GM18867 (cell line): ENCODE measurements at regions not wholly inside any gene's neighbourhood (a gene's known extent, or its start where the extent isn't known, plus 50 kb on each side); places are given as distances from the start of the nearest gene placed in this dataset.

Source experiments
- ATAC-seq: cut with Tn5 transposase; IDR thresholded peaks from one replicate; pipeline ENCODE4 v1.9.1; 2021; ENCODE audit warnings: mild to moderate bottlenecking, moderate library complexity; ENCODE audit not compliant: unreplicated experiment

- no peak for ATAC-seq
Observed at GRCh38 chr3:3280396-3280795, 100.9 kb upstream of the CRBN start.

DNA sequence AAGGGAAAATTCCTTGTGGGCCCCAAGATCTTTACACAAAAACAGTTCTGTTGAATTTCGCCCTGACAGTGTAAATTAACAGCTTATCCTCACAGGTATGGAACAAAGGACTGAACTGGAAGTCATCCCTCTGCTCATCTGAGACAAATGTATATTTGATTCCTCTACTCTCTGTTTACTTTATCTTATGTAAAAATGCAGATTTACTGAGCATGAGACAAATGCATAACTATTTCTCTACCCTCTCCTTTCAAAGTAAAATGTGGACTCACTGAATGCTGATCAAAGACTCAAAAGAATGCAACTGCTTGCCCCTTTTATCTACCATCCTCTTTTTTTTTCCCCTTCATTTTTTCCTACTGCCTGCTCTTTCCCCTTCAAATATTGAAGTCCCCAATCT lies 98.6 kb upstream of the CRBN start:
- no peak for ATAC-seq

GRCh38 chr3:3276630-3277029 lies 97.1 kb upstream of the CRBN start:
- ATAC-seq, result no peak

- ATAC-seq, result no peak
Observed at GRCh38 chr3:3264796-3265195, 85.3 kb upstream of the CRBN start.

DNA sequence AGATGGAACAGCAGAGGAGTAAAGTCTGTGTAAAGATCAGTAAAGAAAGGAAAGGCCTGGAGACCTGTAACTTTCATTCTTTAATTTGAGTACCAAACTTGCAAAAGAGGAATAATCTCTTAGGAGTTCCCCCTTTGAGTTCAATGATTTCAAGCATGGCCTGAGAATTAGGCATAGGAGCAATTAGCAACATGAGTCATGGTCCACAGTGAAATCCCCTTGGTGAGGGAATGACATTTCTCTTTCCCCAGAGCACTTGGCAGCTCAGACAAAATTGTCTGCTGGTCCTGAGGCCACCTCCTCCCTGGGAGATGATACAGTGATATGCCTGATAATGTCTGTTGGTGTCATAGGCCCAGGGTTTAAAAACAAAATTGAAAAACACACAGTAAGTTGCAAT lies 81.4 kb upstream of the CRBN start:
- ATAC-seq, result no peak

DNA sequence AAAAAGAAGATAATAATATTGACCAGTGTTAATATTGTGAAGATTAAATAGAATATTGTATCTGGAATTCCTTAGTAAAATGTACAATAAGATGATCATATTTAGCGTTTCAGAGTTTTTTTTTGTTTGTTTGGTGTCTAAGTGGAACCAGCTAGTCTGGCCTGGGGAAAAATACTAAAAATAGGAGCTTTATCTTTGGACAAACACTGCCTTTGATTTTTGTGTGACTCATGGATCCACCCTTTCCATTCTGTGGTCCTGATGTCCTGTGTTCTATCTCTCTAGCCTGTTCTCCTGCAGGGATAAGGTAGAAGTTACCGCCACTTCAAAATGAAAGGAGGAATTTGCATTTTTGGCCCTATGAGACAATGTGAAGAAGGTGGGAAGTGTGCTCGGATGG lies 79.7 kb upstream of the CRBN start:
- ATAC-seq, result no peak

GRCh38 chr3:3258281-3258680 lies 78.8 kb upstream of the CRBN start:
- no peak for ATAC-seq

DNA sequence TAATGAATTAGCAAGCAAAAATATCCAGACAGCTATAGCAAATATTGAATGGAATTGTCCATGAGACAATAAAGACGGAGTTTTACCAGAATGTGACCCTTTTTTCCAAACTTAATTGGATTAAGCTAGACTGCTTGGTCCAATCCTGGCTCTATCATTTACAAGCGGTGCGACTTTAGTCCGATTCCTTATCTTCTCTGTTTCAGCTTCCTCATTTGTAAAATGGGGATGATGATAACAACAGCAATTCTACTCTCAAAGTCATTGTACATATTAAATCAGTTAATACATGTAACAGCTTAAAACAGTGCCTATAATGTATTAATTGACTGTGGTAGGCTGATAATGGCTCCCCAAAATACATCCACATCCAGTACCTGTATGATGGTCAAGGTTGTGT lies 62.1 kb upstream of the CRBN start:
- ATAC-seq, result no peak

- ATAC-seq, result no peak
Observed at GRCh38 chr3:3240986-3241385, 61.5 kb upstream of the CRBN start.

DNA sequence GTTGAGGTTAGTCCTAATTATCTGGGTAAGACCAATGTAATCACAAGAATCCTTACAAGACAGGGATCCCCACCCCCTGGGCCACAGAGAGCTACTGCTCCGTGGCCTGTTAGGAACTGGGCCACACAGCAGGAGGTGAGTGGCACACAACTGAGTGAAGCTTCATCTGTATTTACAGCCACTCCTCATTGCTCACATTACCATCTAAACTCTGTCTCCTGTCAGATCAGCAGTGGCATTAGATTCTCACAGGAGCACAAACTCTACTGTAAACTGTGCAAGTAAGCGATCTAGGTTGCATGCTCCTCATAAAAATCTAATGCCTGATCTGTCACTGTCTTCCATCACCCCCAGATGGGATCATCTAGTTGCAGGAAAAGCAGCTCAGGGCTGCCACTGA lies 58.5 kb upstream of the CRBN start:
- no peak for ATAC-seq

- ATAC-seq, result no peak
Observed at GRCh38 chr3:3232251-3232650, 52.8 kb upstream of the CRBN start.
